Lung (tissue), 11 donors: ENCODE measurements at regions not wholly inside any gene's neighbourhood (a gene's known extent, or its start where the extent isn't known, plus 50 kb on each side); places are given as distances from the start of the nearest gene placed in this dataset.
"Not testable (repeated sequence)": the region's sequence is repeated elsewhere in the genome, so short reads cannot be mapped to it uniquely, and the experiment has no call there.

Experiments
- ATAC-seq: fragments of 200-7000 bp; cut with Tn5 transposase; one replicate; pipeline ENCODE4 v1.9.1; 2020; ENCODE audit warnings: moderate number of reproducible peaks; ENCODE audit not compliant: insufficient read depth, low FRiP score
- DNase-seq, 3 donors: peaks; one replicate each; pipeline ENCODE4 v3.0.0-alpha.2; 2013 to 2017
- H3K27ac ChIP-seq, 2 donors: one replicate each; pipeline ENCODE4 v1.5.1; 2013; ENCODE audit warnings: mild to moderate bottlenecking in 2 of 2, moderate library complexity in 2 of 2, control low read depth in 1 of 2, inconsistent platforms in 1 of 2, low read depth in 1 of 2, low read length in 1 of 2
- H3K27me3 ChIP-seq, 3 donors: one replicate each; pipeline ENCODE4 v1.5.1; 2013; ENCODE audit warnings: low read length in 2 of 3; ENCODE audit not compliant: control insufficient read depth in 3 of 3, insufficient read depth in 3 of 3
- H3K36me3 ChIP-seq, 4 donors: one replicate each; pipeline ENCODE4 v1.5.1; 2013; ENCODE audit warnings: low read length in 4 of 4, mild to moderate bottlenecking in 1 of 4, moderate library complexity in 1 of 4; ENCODE audit not compliant: control insufficient read depth in 4 of 4, insufficient read depth in 4 of 4
- H3K4me1 ChIP-seq, 5 donors: one replicate each; pipeline ENCODE4 v1.5.1; 2013; ENCODE audit warnings: low read length in 5 of 5, mild to moderate bottlenecking in 2 of 5, moderate library complexity in 1 of 5; ENCODE audit not compliant: control insufficient read depth in 5 of 5, insufficient read depth in 5 of 5
- H3K4me3 ChIP-seq: one replicate; pipeline ENCODE4 v1.5.1; 2013; ENCODE audit warnings: mild to moderate bottlenecking, control low read depth, moderate library complexity
- H3K9ac ChIP-seq, 2 donors: one replicate each; pipeline ENCODE4 v1.5.1; 2013; ENCODE audit warnings: low read length in 2 of 2, control low read depth in 1 of 2; ENCODE audit not compliant: insufficient read depth in 1 of 2
- H3K9me3 ChIP-seq, 4 donors: one replicate each; pipeline ENCODE4 v1.5.1; 2013; ENCODE audit warnings: low read length in 3 of 4, mild to moderate bottlenecking in 1 of 4, moderate library complexity in 1 of 4; ENCODE audit not compliant: control insufficient read depth in 4 of 4, insufficient read depth in 3 of 4
- CTCF ChIP-seq: IDR thresholded peaks from 2 replicates; pipeline ENCODE4 v1.5.1; 2012; ENCODE audit warnings: mild to moderate bottlenecking; ENCODE audit errors: control extremely low read depth, extremely low read depth
- WGBS, 2 donors: extraction: QIAGEN DNeasy Blood & Tissue Kit; methylation state at CpG; one replicate each; pipeline ENCODE4 v1.1.7; 2013; 5-methylcytosine and 5-hydroxymethylcytosine counted together
- donor health status: control.
- donor health status: control.
- donor health status: Bipolar disorder and iron deficiency.
- donor health status: healthy.
- donor health status: DM: yes; HTN: yes; CAD: no.

- no peak for TF ChIP-seq CTCF
- ATAC-seq (no peak), DNase-seq (no peak)
- no peaks in the 10 kb centered on the region for H3K36me3 ChIP-seq
- H3K27me3 ChIP-seq, result no peaks in the 10 kb centered on the region
- H3K9ac ChIP-seq, result no peak overlapping the region
- peaks cover 0 to under 1% (median 0%) of the 10 kb centered on the region in 4 donors for H3K9me3 ChIP-seq
- H3K4me3 ChIP-seq, result no peak overlapping the region
- H3K27ac ChIP-seq, result no peak overlapping the region
- WGBS, 2 donors, result 76 to 79% methylated on average over 5 of the region's 5 CpGs
- no peaks in the 10 kb centered on the region for H3K4me1 ChIP-seq
Observed at GRCh38 chr5:72702881-72703434, 113.5 kb upstream of the TNPO1 start.

- not testable (repeated sequence) for H3K36me3 ChIP-seq, ATAC-seq, H3K9ac ChIP-seq, H3K27ac ChIP-seq, H3K27me3 ChIP-seq, H3K4me1 ChIP-seq, H3K9me3 ChIP-seq, H3K4me3 ChIP-seq, DNase-seq
Observed at GRCh38 chr5:72702105-72702504, 114.4 kb upstream of the TNPO1 start.

- Histone ChIP-seq H3K27me3 (no peaks in the 10 kb centered on the region), H3K9ac (no peak overlapping the region), H3K4me1 (peaks cover 0 to 3% (median 0%) of the 10 kb centered on the region in 5 donors), H3K36me3 (no peaks in the 10 kb centered on the region), H3K9me3 (no peaks in the 10 kb centered on the region), H3K27ac (no peak overlapping the region), H3K4me3 (no peak overlapping the region)
- no peak for TF ChIP-seq CTCF
- WGBS, 2 donors, result 67 to 70% methylated on average over 4 of the region's 4 CpGs
- DNase-seq (no peak), ATAC-seq (no peak)
Observed at GRCh38 chr5:72698481-72698880, 118.0 kb upstream of the TNPO1 start.

GRCh38 chr5:72697622-72698021, 118.8 kb upstream of the TNPO1 start:
- no peaks in the 10 kb centered on the region for H3K27me3 ChIP-seq
- H3K27ac ChIP-seq, result no peak overlapping the region
- H3K9me3 ChIP-seq, result no peaks in the 10 kb centered on the region
- DNase-seq (no peak), ATAC-seq (no peak)
- 95 to 97% methylated on average over 2 of the region's 2 CpGs for WGBS, 2 donors
- H3K4me3 ChIP-seq, result no peak overlapping the region
- TF ChIP-seq CTCF, result no peak
- no peak overlapping the region for H3K9ac ChIP-seq
- H3K36me3 ChIP-seq, result no peaks in the 10 kb centered on the region
- H3K4me1 ChIP-seq, result peaks cover 0 to 3% (median 0%) of the 10 kb centered on the region in 5 donors
